Stimulated activated memory B cell treated with anti-CD40 and anti-IgM and Interleukin-4, amounts not matched to agents 10 μg/mL and 1 μg/mL and 100 μg/mL, for 72 hours (primary cell): ENCODE measurements at regions not wholly inside any gene's neighbourhood (a gene's known extent, or its start where the extent isn't known, plus 50 kb on each side); places are given as distances from the start of the nearest gene placed in this dataset.
"Not testable (repeated sequence)": the region's sequence is repeated elsewhere in the genome, so short reads cannot be mapped to it uniquely, and the experiment has no call there.

Experiments used
- ATAC-seq: fragments of 150-1000 bp; cut with Tn5 transposase; 2 replicates; pipeline ENCODE4 v1.10.0; 2021
- H3K27ac Mint-ChIP-seq: one replicate; pipeline ENCODE4 v1.8.0; 2022; ENCODE audit warnings: mild to moderate bottlenecking, mixed read lengths
- H3K27me3 Mint-ChIP-seq: one replicate; pipeline ENCODE4 v1.8.0; 2022; ENCODE audit warnings: mixed read lengths
- H3K36me3 Mint-ChIP-seq: one replicate; pipeline ENCODE4 v1.8.0; 2022; ENCODE audit warnings: mixed read lengths
- H3K4me1 Mint-ChIP-seq: one replicate; pipeline ENCODE4 v1.8.0; 2022; ENCODE audit warnings: mixed read lengths
- H3K4me3 Mint-ChIP-seq: one replicate; pipeline ENCODE4 v1.8.0; 2022; ENCODE audit warnings: mild to moderate bottlenecking, moderate library complexity, mixed read lengths
- H3K9me3 Mint-ChIP-seq: one replicate; pipeline ENCODE4 v1.8.0; 2022; ENCODE audit warnings: mixed read lengths

DNA sequence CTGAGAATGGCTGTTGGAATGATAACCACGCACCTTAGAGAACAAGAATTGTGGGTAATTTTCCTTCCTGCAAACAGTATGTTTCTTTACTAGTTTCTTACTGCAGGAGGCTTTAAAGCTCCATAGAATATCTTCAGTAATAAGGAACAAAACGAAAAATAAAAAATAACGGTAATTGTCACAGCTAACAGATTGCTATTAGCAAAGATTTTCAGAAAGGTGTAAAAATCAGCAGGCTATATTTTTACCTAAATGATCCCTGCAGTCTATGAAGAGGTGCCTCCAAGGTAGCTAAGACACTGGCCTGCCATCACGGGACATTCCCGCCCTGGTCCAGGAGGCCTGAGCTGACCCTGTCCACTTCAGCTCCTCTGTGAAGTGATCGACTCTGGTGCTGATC, 127.6 kb upstream of the KCNJ18 start:
- H3K27ac Mint-ChIP-seq, ATAC-seq, H3K4me3 Mint-ChIP-seq, H3K9me3 Mint-ChIP-seq, H3K4me1 Mint-ChIP-seq, H3K36me3 Mint-ChIP-seq: not testable (repeated sequence)
- peaks cover 18% of the 10 kb centered on the region for H3K27me3 Mint-ChIP-seq

DNA sequence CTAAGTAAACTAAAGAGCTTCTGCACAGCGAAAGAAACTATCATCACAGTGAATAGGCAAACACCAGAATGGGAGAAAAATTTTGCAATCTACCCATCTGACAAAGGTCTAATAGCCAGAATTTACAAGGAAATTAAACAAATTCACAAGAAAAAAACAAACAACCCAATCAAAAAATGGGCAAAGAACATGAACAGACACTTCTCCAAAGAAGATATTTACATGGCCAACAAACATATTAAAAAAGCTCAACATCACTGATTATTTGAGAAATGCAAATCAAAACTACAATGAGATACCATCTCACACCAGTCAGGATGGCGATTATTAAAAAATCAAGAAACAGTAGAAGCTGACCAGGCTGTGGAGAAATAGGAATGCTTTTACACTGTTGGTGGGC, 121.9 kb upstream of the KCNJ18 start:
- Mint-ChIP-seq H3K27me3 (peaks cover 14% of the 10 kb centered on the region), H3K9me3 (peaks cover 14% of the 10 kb centered on the region)
- not testable (repeated sequence) for H3K36me3 Mint-ChIP-seq, ATAC-seq, H3K27ac Mint-ChIP-seq, H3K4me1 Mint-ChIP-seq, H3K4me3 Mint-ChIP-seq

DNA sequence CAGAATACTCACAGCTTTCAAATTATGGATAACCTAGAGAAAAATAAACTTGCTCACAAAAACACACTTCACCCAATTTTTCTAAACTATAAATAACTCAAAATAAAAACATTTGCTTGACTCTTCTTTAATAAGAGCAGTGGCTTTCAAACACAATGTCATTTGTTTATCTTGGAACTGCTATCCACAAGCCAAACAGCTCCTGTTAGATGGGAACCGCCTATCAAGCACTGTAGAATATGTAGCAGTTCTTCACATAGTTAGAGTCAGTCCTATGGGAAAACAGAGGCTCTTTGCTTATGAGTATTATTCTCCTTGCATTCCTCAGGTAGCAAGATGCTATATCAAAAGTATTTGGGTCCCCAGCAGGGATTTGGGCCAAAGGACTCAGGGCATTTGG, 120.2 kb upstream of the KCNJ18 start:
- peaks cover 14% of the 10 kb centered on the region for H3K27me3 Mint-ChIP-seq
- not testable (repeated sequence) for H3K27ac Mint-ChIP-seq, H3K4me3 Mint-ChIP-seq, H3K4me1 Mint-ChIP-seq, ATAC-seq, H3K36me3 Mint-ChIP-seq
- H3K9me3 Mint-ChIP-seq, result peaks cover 14% of the 10 kb centered on the region

DNA sequence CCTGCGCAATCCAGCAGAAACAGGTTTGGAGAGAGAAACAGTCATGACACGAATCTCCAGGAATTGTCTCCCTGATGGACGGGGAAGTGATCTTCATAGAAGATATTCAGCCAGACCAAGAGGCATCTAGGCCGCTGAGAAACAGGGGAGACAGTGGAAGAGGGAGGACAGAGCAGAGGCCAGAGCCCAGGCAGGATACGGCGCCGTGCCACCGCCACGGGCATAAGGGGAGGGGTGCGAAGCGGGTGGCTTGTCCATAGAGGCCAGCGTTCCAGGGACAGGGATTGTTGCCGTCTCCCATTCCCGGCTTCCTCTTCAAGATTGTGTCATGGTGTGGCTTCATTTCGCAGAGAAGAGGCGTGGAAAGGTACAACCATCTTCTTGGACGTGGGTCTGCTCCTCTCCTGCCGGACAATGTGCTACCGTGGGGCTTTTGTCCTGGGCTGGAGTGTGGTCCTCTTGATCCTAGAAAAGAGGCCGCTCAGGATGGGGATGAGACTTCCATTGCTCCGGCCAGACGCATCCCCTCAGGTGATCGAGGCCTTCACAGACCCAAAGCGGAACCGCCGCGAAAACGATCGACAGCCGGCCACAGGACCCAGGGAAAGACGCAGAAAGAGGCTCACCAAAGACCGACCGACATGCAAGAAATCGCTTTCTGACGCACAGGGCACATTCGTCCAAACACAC, 118.9 kb upstream of the KCNJ18 start:
- peaks cover 14% of the 10 kb centered on the region for H3K27me3 Mint-ChIP-seq
- H3K4me3 Mint-ChIP-seq, result peak overlapping the region; percentile 61
- H3K36me3 Mint-ChIP-seq, H3K4me1 Mint-ChIP-seq, ATAC-seq, H3K27ac Mint-ChIP-seq: not testable (repeated sequence)
- peaks cover 14% of the 10 kb centered on the region for H3K9me3 Mint-ChIP-seq

DNA sequence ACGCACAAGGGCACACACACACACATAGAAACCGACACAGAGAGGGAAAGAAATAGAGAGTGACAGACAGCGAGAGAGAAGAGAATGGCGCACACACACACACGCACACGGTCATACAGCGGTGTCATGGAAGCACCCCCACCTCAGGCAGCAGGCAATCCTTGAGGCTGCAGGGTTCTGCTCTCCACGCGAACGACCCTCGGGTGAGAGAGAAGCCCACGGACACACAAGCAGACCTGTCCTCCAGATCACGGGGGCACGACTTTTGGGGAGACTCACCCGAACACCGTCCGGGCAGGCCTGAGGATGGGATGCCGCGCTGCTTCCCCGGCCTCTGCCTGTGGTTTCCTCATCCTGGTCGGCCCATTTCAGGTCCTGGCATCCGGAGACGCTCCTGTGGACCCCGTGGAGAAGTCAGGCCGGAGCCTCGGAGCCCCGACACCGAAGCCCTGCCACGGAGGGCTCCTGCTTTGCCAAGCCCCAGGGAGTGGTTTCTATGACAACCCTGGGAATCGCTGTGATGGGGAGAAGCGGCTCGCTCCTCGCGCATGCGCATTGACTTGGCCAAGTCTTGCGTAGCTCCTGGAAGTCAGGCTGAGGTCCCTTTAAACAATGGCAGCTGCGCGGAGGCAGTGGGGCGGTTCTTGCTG, 118.2 kb upstream of the KCNJ18 start:
- Mint-ChIP-seq H3K9me3 (peaks cover 14% of the 10 kb centered on the region), H3K4me3 (peak overlapping the region; percentile 61), H3K36me3 (no peaks in the 10 kb centered on the region), H3K27ac (no peak overlapping the region), H3K27me3 (peaks cover 14% of the 10 kb centered on the region), H3K4me1 (peaks cover 6% of the 10 kb centered on the region)
- ATAC-seq, result peak; percentile 66

DNA sequence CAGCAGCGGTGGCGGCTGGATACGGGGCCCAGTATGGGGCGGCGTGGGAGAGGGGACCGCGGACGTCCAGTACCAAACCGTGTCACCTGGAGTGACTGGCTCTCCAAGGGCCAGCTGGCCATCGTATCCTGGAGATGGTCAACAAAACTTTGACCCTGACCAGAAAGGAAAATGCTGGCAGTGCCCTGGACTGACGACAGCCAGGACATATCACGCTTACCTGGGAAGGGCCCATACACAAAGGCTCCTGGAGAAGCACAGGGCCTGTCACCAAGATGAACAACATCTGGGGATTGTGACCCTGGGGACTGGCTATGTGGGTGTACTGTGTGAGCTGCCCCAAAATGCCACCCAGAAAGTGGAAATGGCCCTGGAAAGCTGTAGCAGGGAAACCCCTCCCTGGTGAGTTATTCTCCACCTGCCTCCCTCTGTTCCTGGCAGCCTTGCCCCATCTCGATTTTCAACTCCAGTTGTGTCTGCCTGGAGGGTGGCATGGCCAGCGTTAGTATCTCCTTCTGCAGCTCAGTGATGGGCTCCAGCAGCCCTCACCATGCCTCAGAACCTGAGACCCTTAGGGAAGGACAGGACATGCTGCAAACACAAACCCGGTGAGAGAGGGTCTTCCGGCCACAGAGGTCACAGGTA, 117.6 kb upstream of the KCNJ18 start:
- not testable (repeated sequence) for H3K27ac Mint-ChIP-seq, H3K4me1 Mint-ChIP-seq, H3K4me3 Mint-ChIP-seq, H3K36me3 Mint-ChIP-seq
- ATAC-seq, result peak; percentile 6
- Mint-ChIP-seq H3K27me3 (peaks cover 14% of the 10 kb centered on the region), H3K9me3 (peaks cover 11% of the 10 kb centered on the region)

DNA sequence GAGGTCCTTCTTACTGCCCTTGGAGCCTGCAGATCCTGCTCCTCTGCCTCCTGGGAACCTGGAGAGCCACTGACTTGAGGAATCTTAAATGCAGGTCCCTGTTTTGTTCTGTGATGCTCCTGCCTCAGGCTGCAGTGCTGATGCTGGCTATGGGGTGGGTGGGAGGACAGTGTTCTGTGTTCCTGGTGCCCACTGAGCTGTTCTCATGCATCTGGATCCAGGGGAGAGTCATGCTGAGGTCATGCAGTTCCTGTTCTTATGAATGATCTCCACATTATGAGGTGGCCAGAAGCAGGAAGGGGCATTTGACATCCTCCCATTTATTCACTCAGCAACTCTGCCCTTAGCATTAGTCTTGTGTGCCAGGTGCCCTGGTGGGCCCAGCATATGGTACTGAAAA, 113.5 kb upstream of the KCNJ18 start:
- H3K27ac Mint-ChIP-seq, H3K4me1 Mint-ChIP-seq, H3K4me3 Mint-ChIP-seq, H3K9me3 Mint-ChIP-seq, H3K36me3 Mint-ChIP-seq: not testable (repeated sequence)
- peak; percentile 6 for ATAC-seq
- H3K27me3 Mint-ChIP-seq, result peaks cover 13% of the 10 kb centered on the region

DNA sequence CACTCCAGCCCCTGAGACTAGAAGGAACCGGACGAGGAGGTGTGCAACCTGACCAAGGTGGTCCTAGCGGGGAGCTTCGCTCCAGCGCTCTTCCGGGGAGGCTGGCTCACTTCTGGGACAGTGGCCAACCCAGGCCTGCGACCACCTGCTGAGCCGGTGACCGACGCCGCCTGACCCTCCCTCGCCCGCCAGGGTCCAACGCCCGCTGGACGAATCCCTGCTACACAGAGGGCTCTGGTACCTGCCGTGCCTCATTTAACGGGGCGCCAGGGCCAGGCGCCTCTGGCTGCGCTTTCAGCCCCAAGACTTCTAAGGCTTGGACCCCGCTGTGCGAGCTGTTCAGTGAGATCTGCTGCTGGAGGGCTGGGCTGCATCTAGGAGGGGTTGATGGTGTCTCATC, 99.5 kb upstream of the KCNJ18 start:
- H3K27ac Mint-ChIP-seq, result no peak overlapping the region
- no peak overlapping the region for H3K4me3 Mint-ChIP-seq

DNA sequence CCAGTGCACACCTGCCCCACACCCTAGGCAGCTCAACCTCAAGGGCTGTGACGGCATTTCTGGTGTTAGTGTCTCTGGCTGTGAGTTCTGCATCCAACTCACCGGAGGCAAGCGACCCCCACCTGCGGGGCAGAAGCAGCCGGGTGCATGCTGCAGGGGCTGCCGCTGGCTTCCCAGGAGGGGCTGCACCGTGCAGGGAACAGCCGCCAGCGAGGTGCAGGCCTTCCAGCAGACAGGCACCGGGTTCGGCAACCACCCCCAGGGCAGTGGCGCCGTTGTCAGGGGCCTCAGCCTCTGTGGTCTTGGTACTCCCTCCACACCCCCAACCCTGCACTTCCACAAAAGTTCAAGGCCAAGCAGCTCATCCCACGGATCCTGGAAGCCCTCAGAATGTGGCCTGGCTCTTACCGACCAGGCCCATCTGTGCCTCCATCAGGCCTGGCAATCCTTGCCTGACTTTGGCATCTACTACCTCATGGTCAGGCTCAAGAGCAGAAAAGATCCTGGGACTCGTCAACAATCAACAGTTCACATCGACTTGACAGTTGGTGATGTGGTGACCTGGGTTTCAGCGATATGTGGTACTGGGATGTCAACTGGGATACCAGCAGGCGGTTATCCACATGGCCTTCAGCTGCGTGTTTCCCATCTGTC, 98.7 kb upstream of the KCNJ18 start:
- not testable (repeated sequence) for H3K36me3 Mint-ChIP-seq, H3K4me3 Mint-ChIP-seq, H3K9me3 Mint-ChIP-seq, H3K27ac Mint-ChIP-seq, ATAC-seq, H3K4me1 Mint-ChIP-seq
- peaks cover 38% of the 10 kb centered on the region for H3K27me3 Mint-ChIP-seq

More for the DNA sequence above, 99.5 kb upstream of the KCNJ18 start:
- no peaks in the 10 kb centered on the region for H3K4me1 Mint-ChIP-seq
- H3K27me3 Mint-ChIP-seq, result peaks cover 30% of the 10 kb centered on the region
- no peaks in the 10 kb centered on the region for H3K9me3 Mint-ChIP-seq
- H3K36me3 Mint-ChIP-seq, result no peaks in the 10 kb centered on the region
- no peak for ATAC-seq

DNA sequence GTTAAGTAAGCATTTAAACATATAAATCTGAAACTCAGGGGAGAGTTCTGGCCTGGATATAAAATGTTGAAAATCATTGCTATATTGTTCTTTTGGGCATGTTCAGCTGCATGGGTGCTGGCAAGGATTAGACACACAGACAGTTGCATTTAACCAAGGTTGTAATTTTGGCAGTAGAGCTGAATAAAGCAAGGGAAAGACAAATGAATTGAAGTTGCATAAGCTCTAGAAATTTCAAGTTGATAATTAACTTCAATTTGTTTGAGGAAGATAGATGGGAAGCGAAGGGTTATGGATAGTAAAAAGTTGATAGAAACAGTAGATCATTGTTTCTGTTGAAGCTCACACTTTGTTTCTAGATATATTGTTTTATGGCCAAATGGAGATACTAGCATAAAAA, 97.2 kb upstream of the KCNJ18 start:
- Mint-ChIP-seq H3K4me1 (no peaks in the 10 kb centered on the region), H3K27me3 (peaks cover 45% of the 10 kb centered on the region), H3K9me3 (no peaks in the 10 kb centered on the region), H3K4me3 (no peak overlapping the region), H3K27ac (no peak overlapping the region), H3K36me3 (no peaks in the 10 kb centered on the region)
- no peak for ATAC-seq

DNA sequence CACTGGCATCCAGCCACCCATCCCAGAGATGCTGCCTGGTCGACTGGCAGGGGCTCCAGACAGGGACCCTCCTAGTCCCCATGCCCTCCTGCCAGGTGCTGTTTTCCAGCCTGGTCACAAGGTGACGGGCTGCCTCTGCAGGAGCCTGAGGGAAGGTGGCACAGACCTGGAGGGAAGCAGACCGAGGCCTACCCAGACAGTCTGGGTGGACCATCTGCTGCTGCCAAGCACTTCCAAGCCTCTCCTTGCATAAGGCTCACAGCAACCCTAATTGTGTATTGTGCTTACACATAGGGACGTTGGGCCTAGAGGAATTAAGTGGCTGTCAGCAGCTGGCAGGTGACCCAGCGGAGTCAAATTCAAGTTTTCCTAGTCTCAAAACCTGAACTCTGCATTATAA, 90.1 kb upstream of the KCNJ18 start:
- Mint-ChIP-seq H3K4me3 (no peak overlapping the region), H3K27ac (no peak overlapping the region), H3K9me3 (no peaks in the 10 kb centered on the region), H3K27me3 (peaks cover 41% of the 10 kb centered on the region), H3K36me3 (no peaks in the 10 kb centered on the region), H3K4me1 (no peaks in the 10 kb centered on the region)
- peak; percentile 16 for ATAC-seq

DNA sequence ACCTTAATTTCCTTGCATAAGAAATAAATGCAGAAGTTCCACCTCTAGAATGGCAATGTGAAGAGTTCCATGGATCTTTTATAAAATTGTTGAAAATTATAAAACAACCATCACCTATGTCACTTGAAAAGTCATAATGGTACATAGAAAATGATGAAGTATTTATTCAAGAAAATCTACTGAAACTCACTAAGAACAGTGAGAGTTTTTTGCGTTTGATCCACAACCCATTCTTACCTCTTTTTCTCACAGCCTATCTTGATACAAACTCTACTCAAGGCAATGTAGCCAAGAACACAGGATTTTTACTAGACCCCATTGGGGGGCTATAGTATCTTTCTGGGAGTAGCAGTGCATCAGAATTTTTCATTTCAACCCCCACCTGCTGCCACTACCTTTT, 89.0 kb upstream of the KCNJ18 start:
- H3K9me3 Mint-ChIP-seq, H3K36me3 Mint-ChIP-seq, H3K4me1 Mint-ChIP-seq, H3K27ac Mint-ChIP-seq, ATAC-seq, H3K4me3 Mint-ChIP-seq: not testable (repeated sequence)
- peaks cover 34% of the 10 kb centered on the region for H3K27me3 Mint-ChIP-seq

DNA sequence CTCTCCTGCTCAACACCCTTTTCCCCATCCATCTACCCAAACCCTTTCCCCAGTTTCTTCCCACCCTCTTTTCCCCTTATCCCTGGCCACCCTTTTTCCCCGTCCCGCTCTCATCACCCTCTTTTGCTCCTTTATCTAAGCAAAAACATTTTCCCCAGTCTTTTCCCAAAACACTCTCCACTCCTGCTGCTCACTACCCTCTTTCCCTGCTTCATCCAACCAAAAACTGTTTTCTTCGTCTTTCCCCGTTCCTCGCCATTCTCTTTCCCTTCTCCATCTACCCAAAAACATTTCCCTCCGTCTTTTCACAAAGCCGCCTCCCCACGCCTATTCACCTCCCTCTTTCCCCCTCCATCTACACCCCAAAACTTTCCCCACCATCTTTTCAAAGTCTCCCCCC, 80.9 kb upstream of the KCNJ18 start:
- not testable (repeated sequence) for H3K4me3 Mint-ChIP-seq, H3K9me3 Mint-ChIP-seq, H3K27ac Mint-ChIP-seq, ATAC-seq, H3K4me1 Mint-ChIP-seq, H3K36me3 Mint-ChIP-seq
- H3K27me3 Mint-ChIP-seq, result peaks cover 22% of the 10 kb centered on the region

DNA sequence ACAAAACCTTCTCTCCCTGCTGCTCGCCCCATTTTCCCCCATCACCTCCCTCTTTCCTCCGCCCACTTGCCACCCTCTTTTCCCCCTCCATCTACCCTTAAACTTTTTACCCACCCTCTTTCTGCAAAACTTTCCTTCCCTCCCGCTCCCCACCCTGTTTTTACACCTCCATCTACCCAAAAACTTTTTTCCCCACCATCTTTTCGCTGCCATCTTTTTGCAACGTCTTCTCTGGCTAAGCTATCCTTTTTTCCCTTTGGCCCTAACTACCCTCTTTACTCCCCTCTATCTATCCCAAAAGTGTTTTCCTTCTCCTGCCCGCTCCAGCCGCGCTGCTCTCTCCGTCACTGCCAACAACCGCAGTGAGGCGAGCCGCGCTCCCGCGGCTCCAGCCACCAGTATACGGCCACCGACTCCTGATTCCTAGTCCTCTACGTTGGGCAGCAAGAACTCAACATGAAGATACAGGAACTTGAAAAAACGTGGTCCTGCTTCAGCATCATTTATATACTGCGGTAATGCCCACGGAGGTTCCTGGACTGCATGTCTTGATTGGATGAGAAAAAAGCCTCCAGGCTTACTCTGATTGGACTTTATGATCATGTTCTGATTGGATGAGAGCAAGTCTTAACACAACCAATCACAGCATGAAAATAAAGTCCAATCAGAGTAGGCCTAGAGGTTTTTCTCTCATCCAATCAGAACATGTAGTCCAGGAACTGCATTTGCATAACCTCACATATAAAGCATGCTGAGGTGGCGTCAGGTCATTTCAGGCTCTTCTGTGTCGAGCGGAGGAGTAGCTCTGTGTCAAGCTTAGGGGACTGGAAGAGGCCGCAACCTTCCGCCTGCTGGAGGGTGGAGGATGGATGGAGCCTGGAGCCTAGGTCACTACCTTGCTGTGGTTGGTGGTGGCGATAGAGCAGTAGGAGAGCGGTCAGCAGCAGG, 79.9 kb upstream of the KCNJ18 start:
- not testable (repeated sequence) for ATAC-seq

DNA sequence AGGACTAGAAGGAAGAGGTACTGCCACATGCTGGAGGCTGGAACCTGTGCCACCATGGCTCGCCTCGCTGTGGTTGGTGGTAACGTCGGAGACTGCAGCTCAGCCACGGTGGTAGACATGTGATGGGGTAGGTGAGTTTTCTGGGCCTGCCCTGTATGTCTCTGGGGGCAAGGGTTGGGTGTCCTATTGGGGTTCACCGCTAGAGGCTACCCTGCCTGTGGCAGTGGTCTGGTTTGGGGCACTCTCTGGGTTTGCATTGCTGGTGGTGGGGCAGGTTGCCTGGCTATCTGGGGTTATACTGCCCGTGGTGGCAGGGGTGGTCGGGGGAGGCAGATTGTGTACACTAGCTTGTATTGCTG, 79.3 kb upstream of the KCNJ18 start:
- Mint-ChIP-seq H3K27ac (no peak overlapping the region), H3K9me3 (peaks cover 3% of the 10 kb centered on the region), H3K4me1 (no peaks in the 10 kb centered on the region), H3K36me3 (no peaks in the 10 kb centered on the region), H3K4me3 (no peak overlapping the region), H3K27me3 (peaks cover 22% of the 10 kb centered on the region)
- no peak for ATAC-seq

More for the DNA sequence above, 79.9 kb upstream of the KCNJ18 start:
- H3K36me3 Mint-ChIP-seq, H3K4me3 Mint-ChIP-seq, H3K9me3 Mint-ChIP-seq, H3K4me1 Mint-ChIP-seq, H3K27ac Mint-ChIP-seq: not testable (repeated sequence)
- peaks cover 22% of the 10 kb centered on the region for H3K27me3 Mint-ChIP-seq
